CD4-positive, alpha-beta T cell (primary cell): ENCODE measurements at regions not wholly inside any gene's neighbourhood (a gene's known extent, or its start where the extent isn't known, plus 50 kb on each side); places are given as distances from the start of the nearest gene placed in this dataset.

Experiments
- ATAC-seq: fragments of 200-7000 bp; cut with Tn5 transposase; one replicate; pipeline ENCODE4 v1.10.0; 2022; ENCODE audit warnings: mild to moderate bottlenecking; ENCODE audit not compliant: poor library complexity
- CTCF ChIA-PET: fragments of 350-600 bp; sonication (Branson Sonifier 250); formaldehyde crosslinking; loops from one replicate; lab custom pipeline; 2021; ENCODE audit warnings: antibody characterized with exemption, inconsistent platforms; lab: Charles Lee
- POLR2A ChIA-PET: fragments of 350-600 bp; sonication (Branson Sonifier 250); formaldehyde crosslinking; loops from one replicate; lab custom pipeline; 2021; ENCODE audit warnings: antibody characterized with exemption, inconsistent platforms; lab: Charles Lee
- DNase-seq, 14 experiments: peaks; one replicate each; pipeline ENCODE4 v3.0.0-alpha.2; 2013 to 2020; ENCODE audit warnings: mixed read lengths in 2 of 14
- H3K27ac ChIP-seq, 2 donors: one replicate each; pipeline versions ENCODE4 v1.5.1 to v1.7.0; 2013; ENCODE audit warnings: low read length in 2 of 2, low read depth in 1 of 2, mild to moderate bottlenecking in 1 of 2
- H3K27me3 ChIP-seq, 2 experiments: 1 replicate in 1 of 2; 2 replicates in 1 of 2; pipeline versions ENCODE4 v1.6.1 to v1.7.0; 2013; ENCODE audit warnings: low read length in 2 of 2, control low read depth in 1 of 2, mild to moderate bottlenecking in 1 of 2, moderate library complexity in 1 of 2; ENCODE audit not compliant: insufficient read depth in 2 of 2, control insufficient read depth in 1 of 2
- H3K36me3 ChIP-seq: one replicate; pipeline ENCODE4 v1.6.1; 2013; ENCODE audit warnings: low read length, control low read depth; ENCODE audit not compliant: insufficient read depth
- H3K4me1 ChIP-seq: one replicate; pipeline ENCODE4 v1.6.1; 2013; ENCODE audit warnings: low read length, control low read depth; ENCODE audit not compliant: insufficient read depth
- H3K4me3 ChIP-seq: one replicate; pipeline ENCODE4 v1.5.1; 2013; ENCODE audit warnings: mild to moderate bottlenecking, low read length, moderate library complexity
- H3K9me3 ChIP-seq, 2 experiments: 1 replicate in 1 of 2; 2 replicates in 1 of 2; pipeline versions ENCODE4 v1.6.1 to v1.7.0; 2013; ENCODE audit warnings: low read length in 2 of 2, mild to moderate bottlenecking in 2 of 2, control low read depth in 1 of 2, moderate library complexity in 1 of 2; ENCODE audit not compliant: control insufficient read depth in 1 of 2, insufficient read depth in 1 of 2
- H3K27ac Mint-ChIP-seq: one replicate; pipeline ENCODE4 v1.8.0; 2020; ENCODE audit warnings: mixed read lengths
- H3K27me3 Mint-ChIP-seq: one replicate; pipeline ENCODE4 v1.8.0; 2021; ENCODE audit warnings: mixed read lengths
- H3K36me3 Mint-ChIP-seq: one replicate; pipeline ENCODE4 v1.8.0; 2021; ENCODE audit warnings: low read depth, mixed read lengths
- H3K4me1 Mint-ChIP-seq: one replicate; pipeline ENCODE4 v1.8.0; 2021; ENCODE audit warnings: low read depth, mixed read lengths
- H3K4me3 Mint-ChIP-seq: one replicate; pipeline ENCODE4 v1.8.0; 2020; ENCODE audit warnings: mild to moderate bottlenecking, mixed read lengths
- H3K9me3 Mint-ChIP-seq: one replicate; pipeline ENCODE4 v1.8.0; 2020; ENCODE audit warnings: mixed read lengths
- CTCF ChIP-seq: fragments of 200-600 bp; IDR thresholded peaks from one replicate; pipeline ENCODE4 v1.8.0; 2022; ENCODE audit warnings: antibody characterized with exemption, mild to moderate bottlenecking
- intact Hi-C, 2 experiments: fragments of 100-400 bp; cut with DNase I in 1 of 2; cut with micrococcal nuclease in 1 of 2; formaldehyde crosslinking; loops; one replicate each; pipeline versions ENCODE4 v1.15.1 to v1.9.0; 2023 to 2025; cut with DNase I, micrococcal nuclease

- POLR2A ChIA-PET = no interaction called here
- intact Hi-C loops = no loop called here
Observed at GRCh38 chr4:26135331-26135730, 185.5 kb upstream of the RBPJ start.

GRCh38 chr4:26136615-26137014 lies 184.2 kb upstream of the RBPJ start:
- intact Hi-C loops = no loop called here
- no peaks in the 10 kb centered on the region for H3K9me3 Mint-ChIP-seq
- POLR2A ChIA-PET = no interaction called here
- no peaks in the 10 kb centered on the region for H3K36me3 Mint-ChIP-seq
- no peak overlapping the region for H3K4me3 Mint-ChIP-seq
- no peaks in the 10 kb centered on the region for H3K27me3 Mint-ChIP-seq
- no peaks in the 10 kb centered on the region for H3K36me3 ChIP-seq
- TF ChIP-seq CTCF = no peak
- DNase-seq = no peak
- no peaks in the 10 kb centered on the region for H3K9me3 ChIP-seq
- peaks cover 24% of the 10 kb centered on the region for H3K4me1 ChIP-seq
- H3K4me1 Mint-ChIP-seq = peaks cover 13% of the 10 kb centered on the region
- H3K27me3 ChIP-seq = no peaks in the 10 kb centered on the region
- ATAC-seq = no peak
- H3K27ac ChIP-seq = no peak overlapping the region
- CTCF ChIA-PET = no interaction called here
- H3K4me3 ChIP-seq = no peak overlapping the region
- H3K27ac Mint-ChIP-seq = no peak overlapping the region

More at GRCh38 chr4:26135331-26135730, 185.5 kb upstream of the RBPJ start:
- Mint-ChIP-seq H3K27me3 (no peaks in the 10 kb centered on the region), H3K27ac (no peak overlapping the region), H3K4me1 (peaks cover 24% of the 10 kb centered on the region), H3K36me3 (no peaks in the 10 kb centered on the region), H3K9me3 (no peaks in the 10 kb centered on the region), H3K4me3 (no peak overlapping the region)
- Histone ChIP-seq H3K27ac (no peak overlapping the region), H3K36me3 (no peaks in the 10 kb centered on the region), H3K9me3 (no peaks in the 10 kb centered on the region), H3K4me3 (no peak overlapping the region), H3K27me3 (no peaks in the 10 kb centered on the region), H3K4me1 (peaks cover 26% of the 10 kb centered on the region)
- no peak for TF ChIP-seq CTCF
- CTCF ChIA-PET = no interaction called here
- no peak for DNase-seq
- ATAC-seq = no peak

GRCh38 chr4:26137288-26137687 lies 183.5 kb upstream of the RBPJ start:
- no peak for TF ChIP-seq CTCF
- intact Hi-C loops = no loop called here
- H3K4me3 ChIP-seq = no peak overlapping the region
- no peak overlapping the region for H3K4me3 Mint-ChIP-seq
- H3K36me3 ChIP-seq = no peaks in the 10 kb centered on the region
- no peaks in the 10 kb centered on the region for H3K36me3 Mint-ChIP-seq
- CTCF ChIA-PET = no interaction called here
- H3K4me1 Mint-ChIP-seq = peaks cover 8% of the 10 kb centered on the region
- H3K9me3 ChIP-seq = no peaks in the 10 kb centered on the region
- H3K27ac Mint-ChIP-seq = no peak overlapping the region
- no peaks in the 10 kb centered on the region for H3K9me3 Mint-ChIP-seq
- POLR2A ChIA-PET = no interaction called here
- peaks cover 22% of the 10 kb centered on the region for H3K4me1 ChIP-seq
- DNase-seq (no peak), ATAC-seq (no peak)
- no peaks in the 10 kb centered on the region for H3K27me3 Mint-ChIP-seq
- no peaks in the 10 kb centered on the region for H3K27me3 ChIP-seq
- no peak overlapping the region for H3K27ac ChIP-seq
